Stimulated activated naive CD4-positive, alpha-beta T cell (primary cell): ENCODE measurements at regions not wholly inside any gene's neighbourhood (a gene's known extent, or its start where the extent isn't known, plus 50 kb on each side); places are given as distances from the start of the nearest gene placed in this dataset.

Experiments
- DNase-seq, 6 experiments: peaks; one replicate each; lab custom pipeline; 2025; lab: John Stamatoyannopoulos, UW

GRCh38 chr2:226620176-226620575, 179.4 kb downstream of the IRS1 start:
- DNase-seq = no peak

- no peak for DNase-seq
These were observed 179.9 kb downstream of the IRS1 start for GRCh38 chr2:226619707-226620106.

GRCh38 chr2:226618875-226619605, 180.6 kb downstream of the IRS1 start:
- no peak for DNase-seq

- DNase-seq = no peak
These were observed 181.1 kb downstream of the IRS1 start for GRCh38 chr2:226618544-226618874.

GRCh38 chr2:226615891-226616290, 183.7 kb downstream of the IRS1 start:
- DNase-seq = no peak

- DNase-seq = no peak
These were observed 187.7 kb downstream of the IRS1 start for GRCh38 chr2:226611944-226612318.

- no peak for DNase-seq
These were observed 188.2 kb downstream of the IRS1 start for GRCh38 chr2:226611196-226611943.

GRCh38 chr2:226609366-226609765, 190.3 kb downstream of the IRS1 start:
- no peak for DNase-seq

GRCh38 chr2:226608451-226608850, 191.2 kb downstream of the IRS1 start:
- no peak for DNase-seq

GRCh38 chr2:226607379-226607778, 192.2 kb downstream of the IRS1 start:
- no peak for DNase-seq

- no peak for DNase-seq
These were observed 194.0 kb downstream of the IRS1 start for GRCh38 chr2:226605642-226606041.

GRCh38 chr2:226603606-226604005, 196.0 kb downstream of the IRS1 start:
- DNase-seq = no peak

GRCh38 chr2:226601881-226602662, 197.5 kb downstream of the IRS1 start:
- DNase-seq = no peak

- no peak for DNase-seq
These were observed 198.8 kb downstream of the IRS1 start for GRCh38 chr2:226600802-226601201.

GRCh38 chr2:226600184-226600583, 199.4 kb downstream of the IRS1 start:
- DNase-seq = no peak

- no peak for DNase-seq
These were observed 210.6 kb downstream of the IRS1 start for GRCh38 chr2:226589043-226589442.

- no peak for DNase-seq
These were observed 214.5 kb downstream of the IRS1 start for GRCh38 chr2:226585130-226585561.

- DNase-seq = no peak
These were observed 215.0 kb downstream of the IRS1 start for GRCh38 chr2:226584518-226585055.

- no peak for DNase-seq
These were observed 215.9 kb downstream of the IRS1 start for GRCh38 chr2:226583715-226584114.

GRCh38 chr2:226581661-226582060, 218.0 kb downstream of the IRS1 start:
- DNase-seq = no peak

GRCh38 chr2:226581004-226581403, 218.6 kb downstream of the IRS1 start:
- DNase-seq = no peak

GRCh38 chr2:226580403-226580802, 219.2 kb downstream of the IRS1 start:
- DNase-seq = no peak

GRCh38 chr2:226579519-226579918, 220.1 kb downstream of the IRS1 start:
- DNase-seq = no peak
